ENCODE measurements at regions not wholly inside any gene's neighbourhood (a gene's known extent, or its start where the extent isn't known, plus 50 kb on each side); places are given as distances from the start of the nearest gene placed in this dataset.

DNA sequence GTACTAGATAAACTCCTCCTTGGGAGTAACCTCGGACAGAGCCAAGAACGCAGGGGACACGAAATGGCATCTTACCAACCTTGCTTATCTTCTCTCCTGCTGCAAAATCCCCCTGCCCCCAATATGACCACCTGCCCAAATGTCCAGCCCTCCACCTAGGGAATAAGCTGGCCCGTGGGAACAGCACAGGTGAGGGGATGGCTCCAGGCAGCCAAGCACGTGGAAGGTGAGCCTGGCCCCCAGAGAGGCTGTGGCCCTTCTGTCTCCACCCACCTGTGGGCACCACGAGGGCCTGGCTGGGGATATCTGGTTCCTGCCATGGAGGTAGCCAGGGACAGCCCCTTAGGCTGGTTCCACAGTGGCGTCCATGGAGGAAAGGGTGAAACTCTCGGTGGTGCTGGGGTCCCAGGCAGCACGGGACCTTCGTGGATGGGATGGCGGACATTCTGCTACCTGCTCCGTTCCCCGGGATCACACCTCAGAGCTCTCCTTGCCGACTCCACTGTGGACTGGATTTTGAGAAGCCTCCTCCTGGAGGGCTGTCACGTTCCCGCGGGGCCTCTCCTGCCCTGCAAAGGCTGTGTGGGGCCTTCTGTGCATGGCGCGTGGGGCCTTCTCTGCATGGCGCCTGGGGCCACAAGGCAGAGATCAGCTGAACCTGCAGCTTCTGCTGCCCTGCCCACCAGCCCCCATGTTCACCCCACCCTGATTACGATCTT is 388.5 kb upstream of the TNRC6C start:
- DNase-seq (ENCODE audit: low read depth, low spot score) = no peak
- Histone ChIP-seq H3K27ac (ENCODE audit: low read depth, low read length) (no peak overlapping the region), H3K9me3 (ENCODE audit: control insufficient read depth, insufficient read depth, low read length) (no peaks in the 10 kb centered on the region; the same call in 1 of the 2 replicates), H3K27me3 (ENCODE audit: control insufficient read depth, insufficient read depth, low read length) (peaks cover 42% of the 10 kb centered on the region), H3K4me3 (ENCODE audit: low read depth, low read length) (no peak overlapping the region)
- TF ChIP-seq, protein P1, sequence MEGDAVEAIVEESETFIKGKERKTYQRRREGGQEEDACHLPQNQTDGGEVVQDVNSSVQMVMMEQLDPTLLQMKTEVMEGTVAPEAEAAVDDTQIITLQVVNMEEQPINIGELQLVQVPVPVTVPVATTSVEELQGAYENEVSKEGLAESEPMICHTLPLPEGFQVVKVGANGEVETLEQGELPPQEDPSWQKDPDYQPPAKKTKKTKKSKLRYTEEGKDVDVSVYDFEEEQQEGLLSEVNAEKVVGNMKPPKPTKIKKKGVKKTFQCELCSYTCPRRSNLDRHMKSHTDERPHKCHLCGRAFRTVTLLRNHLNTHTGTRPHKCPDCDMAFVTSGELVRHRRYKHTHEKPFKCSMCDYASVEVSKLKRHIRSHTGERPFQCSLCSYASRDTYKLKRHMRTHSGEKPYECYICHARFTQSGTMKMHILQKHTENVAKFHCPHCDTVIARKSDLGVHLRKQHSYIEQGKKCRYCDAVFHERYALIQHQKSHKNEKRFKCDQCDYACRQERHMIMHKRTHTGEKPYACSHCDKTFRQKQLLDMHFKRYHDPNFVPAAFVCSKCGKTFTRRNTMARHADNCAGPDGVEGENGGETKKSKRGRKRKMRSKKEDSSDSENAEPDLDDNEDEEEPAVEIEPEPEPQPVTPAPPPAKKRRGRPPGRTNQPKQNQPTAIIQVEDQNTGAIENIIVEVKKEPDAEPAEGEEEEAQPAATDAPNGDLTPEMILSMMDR (IDR thresholded peaks at IDR 0.05; ENCODE audit: low read depth, low read length) = no peak
- POLR2A ChIA-PET = no interaction called here
- CTCF ChIA-PET = no interaction called here

GRCh38 chr17:77570565-77570898 is 388.0 kb upstream of the TNRC6C start:
- DNase-seq (ENCODE audit: low read depth, low spot score) = no peak
- peaks cover 41% of the 10 kb centered on the region for H3K27me3 ChIP-seq (ENCODE audit: control insufficient read depth, insufficient read depth, low read length)
- CTCF ChIA-PET = no interaction called here
- H3K9me3 ChIP-seq (ENCODE audit: control insufficient read depth, insufficient read depth, low read length) = no peaks in the 10 kb centered on the region; the same call in 1 of the 2 replicates
- H3K27ac ChIP-seq (ENCODE audit: low read depth, low read length) = no peak overlapping the region
- TF ChIP-seq, protein P1 (IDR thresholded peaks at IDR 0.05; ENCODE audit: low read depth, low read length) = no peak
- POLR2A ChIA-PET = no interaction called here
- no peak overlapping the region for H3K4me3 ChIP-seq (ENCODE audit: low read depth, low read length)

- TF ChIP-seq, protein P1 (IDR thresholded peaks at IDR 0.05; ENCODE audit: low read depth, low read length) = no peak
- Histone ChIP-seq H3K27ac (ENCODE audit: low read depth, low read length) (no peak overlapping the region), H3K9me3 (ENCODE audit: control insufficient read depth, insufficient read depth, low read length) (no peaks in the 10 kb centered on the region; the same call in 1 of the 2 replicates), H3K27me3 (ENCODE audit: control insufficient read depth, insufficient read depth, low read length) (peaks cover 42% of the 10 kb centered on the region), H3K4me3 (ENCODE audit: low read depth, low read length) (no peak overlapping the region)
- ChIA-PET CTCF (interaction anchor here (0.5 kb wide), 1 partner anchor 1861 kb away, joined by 4 read pairs; no protein-coding TSS in a partner anchor), POLR2A (interaction anchor here (1.2 kb wide), 1 partner anchor 387 kb away, joined by 5 read pairs; the partner anchor contains the start of gene TNRC6C)
- DNase-seq (ENCODE audit: low read depth, low spot score) = no peak
Measured at GRCh38 chr17:77571155-77571981, 387.1 kb upstream of the TNRC6C start.

- H3K9me3 ChIP-seq (ENCODE audit: control insufficient read depth, insufficient read depth, low read length) = no peaks in the 10 kb centered on the region; the same call in 1 of the 2 replicates
- peaks cover 43% of the 10 kb centered on the region for H3K27me3 ChIP-seq (ENCODE audit: control insufficient read depth, insufficient read depth, low read length)
- DNase-seq (ENCODE audit: low read depth, low spot score) = no peak
- TF ChIP-seq, protein P1 (IDR thresholded peaks at IDR 0.05; ENCODE audit: low read depth, low read length) = no peak
- H3K4me3 ChIP-seq (ENCODE audit: low read depth, low read length) = no peak overlapping the region
- no peak overlapping the region for H3K27ac ChIP-seq (ENCODE audit: low read depth, low read length)
- CTCF ChIA-PET = interaction anchor here (0.5 kb wide), 1 partner anchor 1861 kb away, joined by 4 read pairs; no protein-coding TSS in a partner anchor
- POLR2A ChIA-PET = interaction anchor here (1.2 kb wide), 1 partner anchor 386 kb away, joined by 5 read pairs; the partner anchor contains the start of gene TNRC6C
Measured at GRCh38 chr17:77572065-77572601, 386.4 kb upstream of the TNRC6C start.
